NCI-H2107 (cell line): ENCODE measurements at regions not wholly inside any gene's neighbourhood (a gene's known extent, or its start where the extent isn't known, plus 50 kb on each side); places are given as distances from the start of the nearest gene placed in this dataset.
"Not testable (repeated sequence)": the region's sequence is repeated elsewhere in the genome, so short reads cannot be mapped to it uniquely, and the experiment has no call there.

Experiments
- DNase-seq: peaks from one replicate; lab custom pipeline; 2025; lab: John Stamatoyannopoulos, UW

- no peak for DNase-seq
Observed at GRCh38 chr5:167414611-167415010, 876.8 kb upstream of the WWC1 start.

DNA sequence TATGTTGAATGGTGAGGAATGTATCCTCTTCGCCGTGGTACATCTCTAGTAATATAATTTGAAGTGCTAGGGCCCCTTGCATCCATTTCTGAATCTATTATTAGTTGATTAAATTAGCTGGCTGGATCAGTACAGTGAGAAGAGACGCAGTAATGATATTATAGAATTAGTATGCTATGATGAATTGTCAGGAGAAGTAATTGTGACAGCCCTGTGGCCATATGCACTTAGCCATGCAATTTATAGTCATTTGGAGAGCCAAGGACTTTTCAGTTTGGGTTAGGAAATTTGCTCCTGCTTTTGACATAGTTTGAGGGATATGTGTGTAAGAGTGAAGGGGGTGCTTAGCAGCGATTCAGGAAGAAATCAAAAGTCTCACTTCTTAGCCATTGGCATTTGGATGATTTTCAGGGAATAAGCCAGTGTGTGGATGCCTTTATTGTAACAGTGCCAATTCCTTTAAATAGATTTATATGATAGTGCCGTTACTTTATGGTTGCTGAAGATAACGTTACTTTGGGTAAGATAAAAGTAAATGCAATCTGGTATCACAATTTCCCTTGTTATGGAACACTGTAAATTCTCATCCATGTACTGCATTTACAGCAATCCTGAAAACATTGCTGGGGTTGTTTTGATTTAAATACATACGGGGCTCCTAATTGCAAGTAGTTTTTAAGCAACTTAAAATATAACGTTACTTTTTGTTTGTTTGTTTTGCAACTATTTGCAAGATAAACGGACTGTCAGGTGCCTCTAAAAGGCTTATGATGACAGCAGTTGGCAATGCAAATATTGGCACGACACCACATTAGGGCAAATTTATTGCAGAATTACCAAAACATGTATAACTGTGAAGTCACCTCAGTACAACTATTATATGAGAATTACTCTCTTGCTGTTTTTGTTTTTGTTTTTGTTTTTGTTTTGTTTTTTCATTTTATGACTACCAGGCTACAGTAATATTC, 875.4 kb upstream of the WWC1 start:
- no peak for DNase-seq

DNA sequence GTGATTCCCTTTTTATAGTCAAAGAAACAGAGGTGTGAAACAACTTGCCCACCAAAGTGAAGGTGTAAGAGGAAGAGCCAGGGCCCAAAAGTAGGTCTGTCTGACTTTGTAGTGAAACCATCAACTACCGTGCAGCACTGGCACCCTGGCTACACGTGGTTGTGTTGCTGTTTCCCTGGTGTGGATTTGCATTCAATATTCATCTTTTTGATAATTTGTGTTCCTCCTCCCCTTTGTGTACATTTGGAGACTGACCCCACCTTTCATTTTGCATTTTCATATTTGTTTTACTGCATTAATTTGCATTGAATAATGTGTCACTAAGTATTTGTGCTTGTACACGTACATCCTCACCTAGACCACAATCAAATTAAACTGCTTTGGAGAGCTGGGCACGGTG, 873.8 kb upstream of the WWC1 start:
- no peak for DNase-seq

- DNase-seq: no peak
Observed at GRCh38 chr5:167425161-167425560, 866.3 kb upstream of the WWC1 start.

DNA sequence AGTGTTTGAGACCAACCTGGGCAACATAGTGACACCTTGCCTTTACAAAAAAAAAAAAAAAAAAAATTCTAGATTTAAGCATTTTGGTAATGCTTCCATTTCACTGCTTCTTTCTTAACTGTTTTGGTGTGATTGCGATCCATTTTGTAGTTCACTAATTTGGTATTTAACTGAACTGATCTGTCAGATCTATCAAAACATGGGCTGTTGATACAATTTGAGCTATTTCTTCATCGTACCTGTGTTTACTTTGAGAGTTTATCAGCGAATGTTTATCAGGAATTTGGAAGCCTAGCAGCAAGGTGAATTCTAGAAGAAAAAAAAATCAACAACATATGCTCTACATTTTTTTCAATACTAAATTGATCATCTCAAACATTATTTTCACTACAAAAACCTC, 864.9 kb upstream of the WWC1 start:
- no peak for DNase-seq

GRCh38 chr5:167427641-167428040, 863.8 kb upstream of the WWC1 start:
- DNase-seq: not testable (repeated sequence)

DNA sequence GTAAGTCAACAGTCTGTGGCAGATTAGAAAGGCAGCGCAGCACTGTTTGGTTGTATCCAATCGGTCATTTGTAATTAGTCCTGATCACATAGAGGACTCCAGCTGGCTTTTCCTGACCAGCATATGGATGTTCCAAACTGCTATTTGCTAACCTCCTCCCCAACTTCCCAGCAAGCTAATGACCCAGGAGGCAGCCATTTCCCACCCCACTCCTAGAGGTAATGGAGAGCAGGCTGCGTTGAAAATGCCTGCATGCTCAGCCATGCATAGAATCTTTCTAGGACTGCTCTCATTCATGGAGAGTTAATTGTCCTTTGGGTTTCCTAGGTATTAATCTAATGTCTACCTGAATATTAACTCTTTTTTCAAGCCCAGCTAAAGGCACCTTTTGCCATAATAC, 850.6 kb upstream of the WWC1 start:
- no peak for DNase-seq

DNA sequence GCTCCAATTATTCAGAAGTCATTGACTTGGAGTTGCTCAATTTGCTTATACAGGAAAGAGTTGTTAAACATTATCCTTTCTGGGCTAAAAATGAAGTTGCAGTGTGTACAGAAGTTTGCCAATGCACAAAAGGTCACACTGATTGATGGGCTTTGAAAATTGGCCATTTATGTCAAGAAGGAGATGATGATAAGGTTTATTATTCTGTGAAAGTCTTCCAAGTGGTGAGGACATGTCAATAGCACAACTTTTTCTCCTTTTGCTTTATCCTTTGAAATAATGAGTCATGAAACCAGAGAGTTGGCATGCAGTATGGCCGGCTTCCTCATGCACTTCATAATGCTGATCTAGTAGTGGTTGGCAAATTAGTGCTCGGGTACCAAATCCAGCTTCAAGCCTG, 848.5 kb upstream of the WWC1 start:
- no peak for DNase-seq

DNA sequence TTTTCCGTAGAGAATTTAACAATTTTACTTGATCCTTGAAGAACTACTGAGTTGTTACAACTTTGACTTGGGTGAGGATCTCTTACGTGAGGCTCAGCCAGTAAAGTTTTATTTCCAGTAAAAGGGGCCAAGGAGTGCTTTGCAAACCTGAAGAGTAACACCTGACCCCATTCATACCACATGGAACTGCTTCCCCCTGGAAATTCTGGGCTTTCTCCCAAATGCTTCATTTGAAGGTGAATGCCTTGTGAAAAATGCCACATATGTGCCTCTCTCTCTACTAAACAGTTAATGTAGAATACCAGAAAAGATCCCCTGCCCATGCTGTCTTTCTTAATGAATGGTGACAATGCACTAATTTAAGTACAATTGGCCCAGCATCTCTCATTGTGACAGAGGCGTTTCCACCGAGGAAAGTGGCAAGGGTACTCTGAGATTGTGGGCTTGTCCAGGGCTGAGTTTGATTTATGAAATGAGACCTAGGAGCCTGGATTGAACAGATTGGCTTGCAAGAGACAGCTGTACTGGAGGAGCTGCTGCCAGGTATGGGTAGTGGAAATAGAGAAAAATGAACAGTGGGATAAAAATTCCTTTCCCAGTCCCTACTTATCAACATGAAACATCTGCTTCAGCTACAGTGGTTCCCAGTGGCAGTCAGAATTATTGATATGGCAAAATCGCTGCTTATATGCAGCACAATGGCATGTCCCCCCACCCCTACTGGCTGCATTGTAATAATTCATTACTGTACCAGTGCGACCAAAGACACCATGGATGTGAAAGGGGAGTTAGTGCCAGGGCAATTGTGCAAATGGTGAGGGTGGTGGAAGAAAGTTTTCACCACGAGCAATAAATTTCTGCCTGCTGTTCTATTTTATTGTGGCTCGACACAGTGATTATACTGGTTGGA, 843.7 kb upstream of the WWC1 start:
- no peak for DNase-seq

DNA sequence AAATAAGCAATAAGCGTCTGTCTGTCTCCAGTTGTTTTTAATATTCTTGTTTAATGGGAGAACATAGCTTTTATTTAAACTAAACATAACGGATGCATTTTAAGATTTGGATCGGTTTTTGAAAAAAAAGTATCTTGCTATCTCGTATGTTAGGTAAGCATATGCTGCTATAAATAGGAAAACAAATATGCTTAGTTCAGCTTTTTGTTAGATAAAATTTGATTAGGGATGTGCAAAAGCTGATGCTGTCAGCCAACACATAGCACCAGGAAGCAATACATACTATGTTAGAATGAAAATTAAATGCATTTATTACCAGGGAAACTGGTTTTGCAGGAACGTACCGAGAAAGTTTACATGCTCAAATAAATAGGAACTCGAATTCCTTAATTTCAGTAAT, 843.1 kb upstream of the WWC1 start:
- no peak for DNase-seq

DNA sequence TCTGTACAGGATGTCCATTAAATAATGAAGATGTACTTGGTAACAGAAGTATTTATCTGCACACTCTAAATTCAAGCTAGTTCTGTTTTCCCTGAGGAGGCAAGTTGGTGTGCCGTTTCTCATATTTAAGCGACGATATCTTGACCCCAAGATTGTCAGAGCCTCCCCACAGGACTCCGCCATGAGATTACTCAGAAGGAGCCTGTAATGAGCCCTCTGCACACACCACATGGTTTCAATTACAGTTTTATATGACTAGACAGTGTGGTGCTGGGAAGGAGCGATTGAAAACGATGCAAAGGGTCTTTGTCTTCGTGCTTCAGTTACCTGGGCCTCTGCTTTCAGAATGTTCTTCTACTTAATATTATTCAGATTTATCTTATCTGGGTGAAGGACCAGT, 840.4 kb upstream of the WWC1 start:
- no peak for DNase-seq

- DNase-seq: no peak
Observed at GRCh38 chr5:167452136-167452535, 839.3 kb upstream of the WWC1 start.

DNA sequence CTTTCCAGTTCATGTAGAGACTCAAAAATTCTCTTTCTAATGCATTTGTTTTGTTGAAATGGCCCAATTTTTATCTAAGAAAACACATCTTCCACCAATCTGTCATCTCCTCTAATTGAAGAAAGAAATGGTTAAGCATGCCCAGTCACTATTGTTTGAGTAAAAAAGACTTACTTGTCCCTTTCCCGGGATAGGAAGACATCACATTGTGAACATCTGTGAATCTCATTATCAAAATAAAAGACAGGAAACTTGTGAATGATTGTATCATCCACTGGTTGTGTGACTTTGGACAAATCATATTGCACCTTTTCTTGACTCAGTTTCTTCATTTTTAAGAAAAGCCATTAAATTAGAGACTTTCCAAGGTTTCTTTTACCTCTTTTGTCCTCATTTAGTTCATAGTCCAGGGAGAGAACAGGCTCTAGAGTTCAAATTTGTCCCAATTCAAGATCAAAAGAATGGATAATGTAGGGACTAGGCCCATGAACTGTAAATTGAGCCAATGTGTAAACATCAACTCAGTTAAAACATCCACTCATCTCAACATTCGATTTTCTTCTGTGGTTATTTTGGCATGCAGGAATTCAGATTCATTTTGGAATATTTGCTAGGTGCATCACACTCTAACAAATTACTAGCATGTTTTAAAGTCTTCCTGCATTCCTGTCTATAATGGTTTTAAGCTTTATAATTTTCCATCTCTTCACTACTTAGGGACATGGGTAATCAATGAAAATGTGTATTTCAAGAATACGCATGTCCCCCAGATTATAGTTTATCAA, 838.0 kb upstream of the WWC1 start:
- DNase-seq: no peak

DNA sequence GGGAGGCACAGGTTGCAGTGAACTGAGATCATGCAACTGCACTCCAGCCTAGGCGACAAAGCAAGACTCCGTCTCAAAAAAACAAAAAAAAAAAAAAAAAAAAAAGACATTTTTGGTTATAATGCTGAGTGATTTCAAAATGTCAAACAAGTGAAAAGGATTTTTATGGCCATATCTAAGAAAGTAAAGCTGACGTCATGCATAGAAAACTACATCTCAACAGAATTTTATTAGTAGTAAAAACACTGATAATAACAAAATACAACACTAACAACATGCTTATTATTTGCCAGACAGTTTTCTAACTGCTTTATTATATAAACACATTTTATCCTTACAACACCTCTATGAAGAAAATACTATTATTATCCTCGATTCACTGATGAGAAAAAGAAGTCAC, 833.0 kb upstream of the WWC1 start:
- DNase-seq: no peak

GRCh38 chr5:167460449-167461020, 830.9 kb upstream of the WWC1 start:
- no peak for DNase-seq

GRCh38 chr5:167463939-167464338, 827.5 kb upstream of the WWC1 start:
- no peak for DNase-seq

DNA sequence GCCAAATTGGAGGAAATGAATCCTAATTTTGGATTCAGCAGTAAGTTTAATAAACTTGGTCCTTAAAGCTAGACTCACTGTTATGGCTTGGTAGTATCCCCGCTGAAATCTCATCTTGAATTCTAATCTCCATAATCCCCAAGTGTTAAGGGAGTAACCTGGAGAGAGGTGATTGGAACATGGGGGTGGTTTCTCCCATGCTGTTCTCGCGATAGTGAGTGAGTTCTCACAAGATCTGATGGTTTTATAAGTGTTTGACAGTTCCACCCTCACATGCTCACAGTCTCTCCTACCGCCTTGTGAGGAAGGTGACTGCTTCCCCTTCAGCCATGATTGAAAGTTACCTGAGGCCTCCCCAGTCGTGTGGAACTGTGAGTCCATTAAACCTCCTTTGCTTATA, 824.5 kb upstream of the WWC1 start:
- DNase-seq: no peak

GRCh38 chr5:167472566-167473108, 818.8 kb upstream of the WWC1 start:
- DNase-seq: no peak

DNA sequence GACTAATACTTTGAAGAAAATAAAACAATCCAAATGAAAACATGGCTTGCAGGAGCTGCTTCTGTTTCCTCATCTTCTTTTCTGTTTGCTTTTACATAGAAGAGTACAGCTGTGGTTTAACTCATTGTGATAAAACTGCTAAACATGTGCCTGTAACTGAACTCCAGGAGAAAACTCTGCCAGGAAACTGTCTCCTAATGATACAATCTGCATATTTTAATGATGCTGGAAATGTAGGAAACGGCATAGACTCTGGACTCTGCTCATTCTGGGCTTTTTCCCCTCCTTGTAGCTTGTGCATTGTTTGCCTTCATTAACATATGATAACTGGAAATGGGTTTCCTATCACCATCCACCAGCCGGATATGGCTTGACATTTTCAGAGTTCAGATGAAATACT, 813.3 kb upstream of the WWC1 start:
- no peak for DNase-seq

DNA sequence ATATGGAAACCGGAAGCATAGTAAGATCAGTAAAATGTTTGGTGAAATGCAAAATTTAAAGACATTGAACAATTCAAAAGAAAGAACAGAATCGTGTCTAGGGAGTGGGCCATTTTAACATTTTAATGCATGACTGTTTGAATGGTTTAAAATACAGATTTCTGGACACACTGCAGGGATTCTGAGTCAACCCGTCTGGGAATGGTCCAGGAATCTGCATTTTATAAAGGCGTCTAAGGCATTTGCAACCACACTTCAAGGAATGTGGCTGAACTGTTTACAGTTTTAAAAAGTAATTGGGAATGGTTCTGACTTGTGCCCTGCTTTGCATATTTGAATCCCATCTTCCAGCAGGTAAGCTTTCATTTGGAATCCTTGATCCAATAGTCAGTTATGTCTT, 811.7 kb upstream of the WWC1 start:
- no peak for DNase-seq

- DNase-seq: no peak
Observed at GRCh38 chr5:167481345-167481744, 810.1 kb upstream of the WWC1 start.

- DNase-seq: no peak
Observed at GRCh38 chr5:167482555-167482954, 808.9 kb upstream of the WWC1 start.
